Neural crest cell (in vitro differentiated cells): ENCODE measurements at regions not wholly inside any gene's neighbourhood (a gene's known extent, or its start where the extent isn't known, plus 50 kb on each side); places are given as distances from the start of the nearest gene placed in this dataset.
A peak's percentile ranks its signal among the peaks of the same experiment; 100 is the strongest.
"Not testable (repeated sequence)": the region's sequence is repeated elsewhere in the genome, so short reads cannot be mapped to it uniquely, and the experiment has no call there.

Experiments used
- DNase-seq: peaks from one replicate; pipeline ENCODE4 v3.0.0; 2021; ENCODE audit warnings: low read depth, mixed read lengths, low spot score
- H3K27ac Mint-ChIP-seq: one replicate; pipeline ENCODE4 v1.8.0; 2021; ENCODE audit warnings: mild to moderate bottlenecking, mixed read lengths; ENCODE audit not compliant: unreplicated experiment
- H3K27me3 Mint-ChIP-seq: 2 replicates; pipeline ENCODE4 v1.8.0; 2021; ENCODE audit warnings: low read depth, mild to moderate bottlenecking, mixed read lengths
- H3K36me3 Mint-ChIP-seq: 2 replicates; pipeline ENCODE4 v1.8.0; 2021; ENCODE audit warnings: low read depth, mild to moderate bottlenecking, mixed read lengths
- H3K4me1 Mint-ChIP-seq: 2 replicates; pipeline ENCODE4 v1.8.0; 2021; ENCODE audit warnings: mixed read lengths
- H3K4me3 Mint-ChIP-seq: one replicate; pipeline ENCODE4 v1.8.0; 2021; ENCODE audit warnings: mild to moderate bottlenecking, mixed read lengths
- H3K9me3 Mint-ChIP-seq: 2 replicates; pipeline ENCODE4 v1.8.0; 2021; ENCODE audit warnings: mixed read lengths
- CTCF ChIP-seq: fragments of 200-600 bp; sonication (generic); conservative IDR thresholded peaks from 2 replicates; pipeline ENCODE4 v1.5.0; 2021; ENCODE audit warnings: antibody characterized with exemption, mild to moderate bottlenecking

GRCh38 chr3:15932348-15933300, 134.8 kb upstream of the ANKRD28 start:
- Mint-ChIP-seq H3K4me3 (peak overlapping the region; percentile 33), H3K4me1 (peaks cover 58% of the 10 kb centered on the region), H3K27ac (peak overlapping the region; percentile 43), H3K9me3 (no peaks in the 10 kb centered on the region), H3K36me3 (no peaks in the 10 kb centered on the region), H3K27me3 (no peaks in the 10 kb centered on the region)
- no peak for TF ChIP-seq CTCF
- no peak for DNase-seq

DNA sequence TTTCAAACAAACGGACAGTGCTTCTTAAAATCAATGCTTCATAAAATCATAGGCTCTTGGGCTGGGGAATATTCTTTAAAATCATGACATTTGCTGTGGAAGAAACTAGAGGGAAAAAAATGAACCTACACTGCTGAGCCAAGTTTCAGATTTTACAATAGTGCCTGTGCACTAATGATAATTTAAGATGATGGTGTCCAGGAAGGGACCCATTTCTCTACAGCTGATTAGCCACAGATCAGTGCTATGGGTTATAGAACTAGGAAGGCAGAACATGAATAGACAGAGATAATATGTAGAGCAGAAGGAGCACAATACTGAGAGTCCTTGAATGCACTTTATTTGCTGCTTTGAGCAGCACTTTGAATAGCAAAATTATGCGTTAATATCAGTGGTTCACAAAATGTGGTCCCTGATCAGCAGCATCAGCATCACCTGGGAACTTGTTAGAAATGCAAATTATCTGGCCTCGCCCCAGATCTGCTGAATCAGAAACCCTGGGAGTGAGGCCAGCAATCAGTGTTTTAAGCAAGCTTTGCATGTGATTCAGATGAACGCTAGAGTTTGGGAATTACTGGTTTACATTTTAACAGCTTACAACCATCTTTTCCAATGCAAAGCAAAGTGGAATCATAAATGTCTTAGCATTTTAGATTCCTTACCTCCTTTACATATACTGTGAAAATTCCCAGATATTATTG, 135.8 kb upstream of the ANKRD28 start:
- H3K4me3 Mint-ChIP-seq = no peak overlapping the region
- peaks cover 58% of the 10 kb centered on the region for H3K4me1 Mint-ChIP-seq
- DNase-seq = no peak
- no peaks in the 10 kb centered on the region for H3K36me3 Mint-ChIP-seq
- H3K27ac Mint-ChIP-seq = peak overlapping the region; percentile 16
- no peaks in the 10 kb centered on the region for H3K27me3 Mint-ChIP-seq
- H3K9me3 Mint-ChIP-seq = no peaks in the 10 kb centered on the region
- no peak for TF ChIP-seq CTCF

GRCh38 chr3:15934389-15935195, 136.8 kb upstream of the ANKRD28 start:
- H3K4me1 Mint-ChIP-seq = peaks cover 55% of the 10 kb centered on the region
- no peak overlapping the region for H3K4me3 Mint-ChIP-seq
- no peak for TF ChIP-seq CTCF
- H3K9me3 Mint-ChIP-seq = no peaks in the 10 kb centered on the region
- H3K36me3 Mint-ChIP-seq = no peaks in the 10 kb centered on the region
- H3K27ac Mint-ChIP-seq = no peak overlapping the region
- H3K27me3 Mint-ChIP-seq = no peaks in the 10 kb centered on the region
- no peak for DNase-seq

GRCh38 chr3:15936312-15936711, 138.5 kb upstream of the ANKRD28 start:
- Mint-ChIP-seq H3K4me3 (no peak overlapping the region), H3K27me3 (no peaks in the 10 kb centered on the region), H3K4me1 (peaks cover 44% of the 10 kb centered on the region), H3K36me3 (peaks cover 3% of the 10 kb centered on the region), H3K9me3 (peaks cover 5% of the 10 kb centered on the region), H3K27ac (no peak overlapping the region)
- DNase-seq = no peak
- no peak for TF ChIP-seq CTCF

GRCh38 chr3:15940641-15941040, 142.9 kb upstream of the ANKRD28 start:
- no peaks in the 10 kb centered on the region for H3K27me3 Mint-ChIP-seq
- peaks cover 15% of the 10 kb centered on the region for H3K9me3 Mint-ChIP-seq
- DNase-seq = no peak
- H3K4me1 Mint-ChIP-seq = peaks cover 11% of the 10 kb centered on the region
- no peak for TF ChIP-seq CTCF
- H3K36me3 Mint-ChIP-seq = peaks cover 6% of the 10 kb centered on the region
- no peak overlapping the region for H3K27ac Mint-ChIP-seq
- no peak overlapping the region for H3K4me3 Mint-ChIP-seq

GRCh38 chr3:15941457-15941856, 143.7 kb upstream of the ANKRD28 start:
- not testable (repeated sequence) for H3K27me3 Mint-ChIP-seq, H3K4me3 Mint-ChIP-seq, H3K4me1 Mint-ChIP-seq, H3K27ac Mint-ChIP-seq, H3K36me3 Mint-ChIP-seq, DNase-seq
- peaks cover 15% of the 10 kb centered on the region for H3K9me3 Mint-ChIP-seq
